GM21447 (cell line): ENCODE measurements at regions not wholly inside any gene's neighbourhood (a gene's known extent, or its start where the extent isn't known, plus 50 kb on each side); places are given as distances from the start of the nearest gene placed in this dataset.

Experiments
- ATAC-seq: cut with Tn5 transposase; IDR thresholded peaks from one replicate; pipeline ENCODE4 v1.9.1; 2021; ENCODE audit not compliant: unreplicated experiment

DNA sequence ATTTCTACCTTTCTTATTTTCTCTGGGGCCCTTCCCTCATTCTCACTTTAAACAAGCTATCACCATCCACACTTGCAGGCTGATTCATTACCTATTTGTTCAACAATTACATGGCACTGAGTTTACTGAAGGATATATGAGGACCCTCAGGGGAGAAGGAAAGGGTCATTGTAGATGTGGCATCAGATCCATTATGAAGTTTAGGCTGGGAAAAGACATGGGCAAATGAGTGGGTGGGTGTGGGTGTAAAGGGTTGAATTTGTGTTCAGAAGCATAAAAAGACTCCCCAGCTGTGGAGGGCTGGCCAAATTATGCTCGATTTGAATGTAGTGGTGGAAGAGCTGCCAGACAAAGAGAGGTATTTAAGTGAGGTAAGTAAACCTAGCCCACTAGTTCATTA, 55.9 kb upstream of the MTAP start:
- ATAC-seq = no peak

DNA sequence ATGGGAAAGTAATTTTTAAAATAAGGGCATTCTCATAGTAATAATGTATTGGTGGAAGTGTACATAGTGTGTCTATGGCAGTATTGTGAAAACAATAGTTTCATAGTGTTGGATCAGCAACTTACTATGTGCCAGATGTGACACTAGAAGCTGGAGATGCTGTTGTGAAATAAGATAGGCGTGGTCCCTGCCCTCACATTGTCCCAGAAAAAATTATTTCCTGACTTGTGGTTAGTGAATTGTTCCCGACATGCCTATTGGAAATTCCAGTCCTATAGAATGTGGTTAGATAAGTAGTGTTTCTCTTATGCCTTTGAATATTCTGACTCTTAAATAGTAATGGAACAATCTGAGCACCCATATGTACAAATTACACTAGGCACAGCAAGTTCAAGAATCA, 55.3 kb upstream of the MTAP start:
- ATAC-seq = no peak

DNA sequence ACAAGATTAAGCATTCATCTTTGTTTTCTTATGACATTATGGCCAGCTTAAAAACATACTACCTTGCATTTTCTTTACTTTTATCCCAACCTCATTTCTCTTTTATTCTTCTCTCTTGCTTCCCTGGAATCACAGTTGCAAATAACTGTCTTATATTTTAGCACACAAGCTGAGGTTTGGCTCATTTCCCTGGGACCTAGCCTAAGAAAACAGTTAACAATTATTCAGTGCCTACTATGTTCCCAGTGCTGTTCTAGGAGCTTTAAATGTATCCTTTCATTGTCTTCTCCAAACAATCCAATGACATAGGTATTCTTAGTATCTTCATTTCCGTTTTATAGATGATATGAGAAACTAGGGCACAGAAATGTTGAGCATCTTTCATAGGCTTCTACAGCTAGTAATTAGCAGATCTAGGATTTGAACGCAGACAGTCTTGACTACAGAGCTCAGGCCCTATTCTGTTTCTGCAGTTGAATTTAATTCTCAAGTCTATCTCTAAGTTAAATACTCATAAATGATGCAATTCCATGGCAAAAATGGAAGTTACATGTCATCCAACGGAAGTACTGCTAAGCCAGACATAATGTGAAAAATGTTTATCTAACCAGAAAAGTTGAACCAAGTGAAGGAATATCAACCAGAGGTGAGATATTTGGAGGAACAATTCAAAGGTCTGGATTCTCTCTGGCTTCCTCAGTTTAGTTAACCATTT, 52.3 kb upstream of the MTAP start:
- no peak for ATAC-seq

DNA sequence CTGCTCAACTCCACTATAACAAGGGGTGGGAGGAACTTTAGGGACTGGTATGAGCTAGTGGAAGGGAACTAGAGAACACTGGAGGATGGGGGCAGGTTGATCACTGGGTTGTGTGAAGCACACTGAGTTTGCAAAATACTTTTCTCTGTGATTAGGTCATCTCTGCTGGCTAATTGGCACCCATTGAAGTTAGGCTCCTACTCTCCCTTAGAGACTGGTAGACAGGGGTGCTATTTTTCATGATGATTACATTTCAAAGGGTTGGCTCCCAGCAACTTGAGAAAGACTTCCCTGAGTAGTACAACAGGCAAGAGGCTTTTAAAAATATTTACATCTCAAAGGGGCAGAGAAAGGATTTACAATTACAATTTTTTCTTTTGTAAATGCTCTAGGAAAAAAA, 50.4 kb upstream of the MTAP start:
- ATAC-seq = no peak
